GM18873 (cell line): ENCODE measurements at regions not wholly inside any gene's neighbourhood (a gene's known extent, or its start where the extent isn't known, plus 50 kb on each side); places are given as distances from the start of the nearest gene placed in this dataset.
"Not testable (repeated sequence)": the region's sequence is repeated elsewhere in the genome, so short reads cannot be mapped to it uniquely, and the experiment has no call there.

ENCODE experiments used
- ATAC-seq: cut with Tn5 transposase; IDR thresholded peaks from one replicate; pipeline ENCODE4 v1.9.1; 2021; ENCODE audit warnings: mild to moderate bottlenecking, moderate library complexity, moderate number of reproducible peaks; ENCODE audit not compliant: unreplicated experiment, low FRiP score

- ATAC-seq: no peak
Observed at GRCh38 chr20:40046703-40047102, 642.3 kb downstream of the MAFB start.

- no peak for ATAC-seq
Observed at GRCh38 chr20:40037511-40037910, 651.5 kb downstream of the MAFB start.

- no peak for ATAC-seq
Observed at GRCh38 chr20:40029589-40029988, 659.4 kb downstream of the MAFB start.

- no peak for ATAC-seq
Observed at GRCh38 chr20:40019510-40019909, 669.5 kb downstream of the MAFB start.

GRCh38 chr20:40017765-40018164, 671.3 kb downstream of the MAFB start:
- ATAC-seq: no peak

- no peak for ATAC-seq
Observed at GRCh38 chr20:40016890-40017289, 672.1 kb downstream of the MAFB start.

- no peak for ATAC-seq
Observed at GRCh38 chr20:40016392-40016791, 672.6 kb downstream of the MAFB start.

GRCh38 chr20:40012026-40012425, 677.0 kb downstream of the MAFB start:
- ATAC-seq: not testable (repeated sequence)

- ATAC-seq: no peak
Observed at GRCh38 chr20:40010483-40010882, 678.6 kb downstream of the MAFB start.

GRCh38 chr20:40009542-40009941, 679.5 kb downstream of the MAFB start:
- no peak for ATAC-seq

GRCh38 chr20:40008177-40008576, 680.9 kb downstream of the MAFB start:
- no peak for ATAC-seq

GRCh38 chr20:40006168-40006860, 682.7 kb downstream of the MAFB start:
- no peak for ATAC-seq

GRCh38 chr20:40004092-40004491, 684.9 kb downstream of the MAFB start:
- ATAC-seq: not testable (repeated sequence)

- no peak for ATAC-seq
Observed at GRCh38 chr20:39993742-39994141, 695.3 kb downstream of the MAFB start.

GRCh38 chr20:39990692-39991091, 698.3 kb downstream of the MAFB start:
- ATAC-seq: no peak

GRCh38 chr20:39988991-39989390, 700.0 kb downstream of the MAFB start:
- no peak for ATAC-seq

GRCh38 chr20:39986173-39986904, 702.7 kb downstream of the MAFB start:
- ATAC-seq: no peak

- ATAC-seq: no peak
Observed at GRCh38 chr20:39985271-39985827, 703.7 kb downstream of the MAFB start.

- ATAC-seq: no peak
Observed at GRCh38 chr20:39983655-39984054, 705.4 kb downstream of the MAFB start.

GRCh38 chr20:39983183-39983582, 705.9 kb downstream of the MAFB start:
- ATAC-seq: no peak

GRCh38 chr20:39974966-39975501, 714.0 kb downstream of the MAFB start:
- ATAC-seq: no peak
